ENCODE measurements at regions not wholly inside any gene's neighbourhood (a gene's known extent, or its start where the extent isn't known, plus 50 kb on each side); places are given as distances from the start of the nearest gene placed in this dataset.

DNA sequence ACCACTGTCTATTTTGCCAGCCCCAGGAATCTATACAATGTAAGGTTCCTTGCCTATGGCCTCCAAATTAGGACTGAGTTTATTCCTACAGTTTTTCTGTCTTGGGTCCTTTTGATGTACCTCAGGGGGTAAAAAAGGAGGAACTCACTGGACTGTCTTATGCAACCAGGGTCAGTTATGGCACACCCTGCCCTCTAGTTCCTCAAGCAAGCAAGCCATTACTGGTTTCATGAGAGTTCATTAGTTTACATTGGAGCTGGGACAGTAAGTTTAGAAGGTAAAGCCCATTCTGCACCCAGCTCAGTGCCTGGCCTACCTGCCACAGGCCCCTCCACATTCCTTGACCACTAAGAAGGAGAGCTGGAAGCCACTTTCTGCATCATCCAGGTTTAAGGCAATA, 68.7 kb upstream of the WIPF1 start:
- Histone ChIP-seq H3K9me3 (ENCODE audit: control insufficient read depth, low read length) (no peaks in the 10 kb centered on the region), H3K27me3 (ENCODE audit: control insufficient read depth, insufficient read depth, low read length) (no peaks in the 10 kb centered on the region), H3K36me3 (ENCODE audit: control insufficient read depth, insufficient read depth, low read length) (no peaks in the 10 kb centered on the region), H3K4me3 (ENCODE audit: low read length) (no peak overlapping the region), H3K9ac (ENCODE audit: low read length) (no peak overlapping the region), H3K4me1 (ENCODE audit: control insufficient read depth, insufficient read depth, low read length) (peaks cover 10% of the 10 kb centered on the region)

DNA sequence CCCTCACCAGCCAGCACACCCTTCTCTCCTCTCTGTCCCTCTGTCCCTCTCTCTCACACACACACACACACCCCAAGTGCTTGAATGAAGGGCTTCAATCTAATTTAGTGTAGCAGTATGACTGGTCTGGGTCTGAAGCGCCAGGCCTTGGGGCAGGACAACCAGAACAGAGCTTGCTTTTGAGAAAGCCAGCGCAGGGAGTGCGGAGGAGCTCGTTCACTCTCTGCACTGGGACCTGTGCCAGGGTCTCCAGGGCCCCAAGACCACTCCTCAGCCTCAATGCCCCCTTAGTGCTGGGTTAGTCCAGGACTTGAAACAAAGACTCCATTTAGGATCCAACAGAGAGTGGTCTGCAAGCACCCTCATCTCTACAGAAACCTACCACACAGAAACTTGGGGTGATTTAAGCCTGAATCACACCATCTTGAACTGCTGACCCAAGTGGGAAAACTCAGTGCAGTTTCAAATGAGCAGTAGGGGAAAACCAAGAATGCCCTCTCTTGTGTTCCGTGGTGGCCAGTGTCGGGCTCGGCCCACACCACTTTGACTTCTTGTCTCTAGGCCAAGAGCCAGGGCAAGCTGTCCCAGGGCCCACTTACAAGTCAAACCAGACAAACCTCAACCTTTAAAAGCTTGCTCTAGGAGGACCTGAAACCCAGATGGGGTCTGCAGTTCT, 66.6 kb upstream of the WIPF1 start:
- H3K4me1 ChIP-seq (ENCODE audit: control insufficient read depth, insufficient read depth, low read length): peaks cover 10% of the 10 kb centered on the region
- H3K36me3 ChIP-seq (ENCODE audit: control insufficient read depth, insufficient read depth, low read length): no peaks in the 10 kb centered on the region
- H3K27me3 ChIP-seq (ENCODE audit: control insufficient read depth, insufficient read depth, low read length): no peaks in the 10 kb centered on the region
- H3K4me3 ChIP-seq (ENCODE audit: low read length): no peak overlapping the region
- H3K9ac ChIP-seq (ENCODE audit: low read length): no peak overlapping the region
- no peaks in the 10 kb centered on the region for H3K9me3 ChIP-seq (ENCODE audit: control insufficient read depth, low read length)

DNA sequence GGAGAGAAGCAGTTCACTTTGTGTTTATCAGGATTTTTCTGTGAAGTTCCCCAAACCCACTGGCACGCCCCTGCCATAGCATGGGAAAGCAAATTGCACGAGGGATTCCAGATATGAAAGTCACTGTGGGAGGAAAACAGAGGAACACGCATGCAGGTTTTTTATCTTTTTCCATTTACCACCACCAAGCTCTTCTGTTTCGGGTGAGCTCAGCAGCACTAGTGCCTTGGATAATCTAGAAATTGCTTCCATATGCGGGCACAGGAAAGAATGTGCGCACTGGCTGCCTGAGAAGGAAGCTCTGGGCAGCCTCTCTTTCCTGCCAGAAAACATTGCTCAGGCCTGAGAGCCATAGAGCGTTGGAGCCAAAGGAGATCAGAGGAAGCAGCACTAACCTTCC, 65.9 kb upstream of the WIPF1 start:
- no peaks in the 10 kb centered on the region for H3K27me3 ChIP-seq (ENCODE audit: control insufficient read depth, insufficient read depth, low read length)
- H3K36me3 ChIP-seq (ENCODE audit: control insufficient read depth, insufficient read depth, low read length): no peaks in the 10 kb centered on the region
- H3K4me1 ChIP-seq (ENCODE audit: control insufficient read depth, insufficient read depth, low read length): peaks cover 10% of the 10 kb centered on the region
- no peak overlapping the region for H3K9ac ChIP-seq (ENCODE audit: low read length)
- no peaks in the 10 kb centered on the region for H3K9me3 ChIP-seq (ENCODE audit: control insufficient read depth, low read length)
- no peak overlapping the region for H3K4me3 ChIP-seq (ENCODE audit: low read length)

DNA sequence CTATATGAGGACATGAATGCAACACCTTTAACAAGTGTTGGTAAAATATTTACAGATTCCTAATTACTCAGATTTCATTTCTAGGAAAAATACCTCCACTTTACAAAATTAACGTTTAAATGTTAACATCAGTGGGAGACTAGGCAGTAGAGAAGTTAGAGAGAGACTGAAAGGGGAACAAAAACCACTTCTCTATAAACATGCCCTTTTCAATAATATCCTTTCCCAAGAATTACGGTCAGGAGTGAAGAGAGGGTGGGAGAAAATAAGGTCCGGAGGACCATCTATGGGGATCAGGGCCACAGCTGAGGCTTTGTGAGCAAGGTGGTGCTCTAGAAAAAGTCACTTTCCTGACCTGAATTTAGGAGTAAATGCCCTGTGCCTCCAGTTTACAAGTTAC, 65.3 kb upstream of the WIPF1 start:
- no peaks in the 10 kb centered on the region for H3K27me3 ChIP-seq (ENCODE audit: control insufficient read depth, insufficient read depth, low read length)
- H3K9me3 ChIP-seq (ENCODE audit: control insufficient read depth, low read length): no peaks in the 10 kb centered on the region
- no peak overlapping the region for H3K9ac ChIP-seq (ENCODE audit: low read length)
- H3K4me3 ChIP-seq (ENCODE audit: low read length): no peak overlapping the region
- peaks cover 10% of the 10 kb centered on the region for H3K4me1 ChIP-seq (ENCODE audit: control insufficient read depth, insufficient read depth, low read length)
- no peaks in the 10 kb centered on the region for H3K36me3 ChIP-seq (ENCODE audit: control insufficient read depth, insufficient read depth, low read length)

DNA sequence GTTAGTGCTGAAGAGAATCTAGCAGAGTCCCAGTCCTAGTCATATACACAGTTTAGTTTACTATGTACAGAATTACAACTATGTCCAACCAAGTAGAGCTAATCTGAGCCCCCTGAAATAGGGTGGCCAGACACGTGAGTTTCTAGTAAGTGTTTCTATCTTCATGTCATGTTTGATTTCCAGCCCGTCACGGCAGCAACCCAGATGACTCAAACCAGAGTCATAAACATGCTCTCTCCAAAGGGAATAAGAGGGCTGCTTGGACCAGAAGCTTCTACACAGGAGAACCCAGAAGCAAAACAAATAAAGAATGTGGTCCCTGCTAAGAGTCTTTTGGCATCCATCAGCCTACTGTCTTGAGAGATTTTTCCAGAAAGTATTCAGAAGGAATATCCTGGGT, 64.9 kb upstream of the WIPF1 start:
- Histone ChIP-seq H3K36me3 (ENCODE audit: control insufficient read depth, insufficient read depth, low read length) (no peaks in the 10 kb centered on the region), H3K27me3 (ENCODE audit: control insufficient read depth, insufficient read depth, low read length) (no peaks in the 10 kb centered on the region), H3K4me1 (ENCODE audit: control insufficient read depth, insufficient read depth, low read length) (peaks cover 10% of the 10 kb centered on the region), H3K4me3 (ENCODE audit: low read length) (no peak overlapping the region), H3K9ac (ENCODE audit: low read length) (no peak overlapping the region), H3K9me3 (ENCODE audit: control insufficient read depth, low read length) (no peaks in the 10 kb centered on the region)

DNA sequence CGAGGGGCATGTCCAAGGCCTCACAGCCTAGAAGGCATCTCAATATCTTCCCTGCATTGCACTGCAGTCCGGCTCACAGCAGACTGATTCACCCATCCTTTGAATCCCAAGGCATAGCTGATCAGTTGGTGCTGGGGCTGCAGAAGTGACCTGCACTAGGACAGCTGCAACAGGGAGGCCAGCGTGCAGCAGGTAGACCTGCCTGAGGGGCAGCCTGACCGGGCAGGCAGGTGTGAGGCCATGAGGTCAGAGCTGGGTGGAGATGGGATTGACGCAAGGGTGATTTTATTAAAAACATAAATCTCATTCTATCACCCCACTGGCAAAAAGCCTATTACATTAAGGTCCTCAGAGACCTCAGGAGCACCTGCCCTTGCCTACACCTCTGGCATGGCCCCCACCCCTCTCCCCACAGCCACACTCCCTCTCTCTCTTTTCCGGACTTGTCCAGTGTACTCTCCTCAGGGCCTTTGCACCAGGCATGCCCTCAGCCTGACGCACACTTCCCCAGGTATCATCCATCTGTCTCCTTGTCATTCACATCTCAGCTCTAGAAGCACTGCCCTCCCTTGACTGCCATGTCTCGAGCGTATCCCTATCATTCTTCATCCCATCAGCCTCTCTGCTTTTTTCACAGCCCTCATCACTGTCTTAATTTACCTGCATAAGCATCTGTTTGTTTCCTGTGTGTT, 63.5 kb upstream of the WIPF1 start:
- no peaks in the 10 kb centered on the region for H3K9me3 ChIP-seq (ENCODE audit: control insufficient read depth, low read length)
- H3K4me3 ChIP-seq (ENCODE audit: low read length): no peak overlapping the region
- peaks cover 10% of the 10 kb centered on the region for H3K4me1 ChIP-seq (ENCODE audit: control insufficient read depth, insufficient read depth, low read length)
- no peak overlapping the region for H3K9ac ChIP-seq (ENCODE audit: low read length)
- H3K27me3 ChIP-seq (ENCODE audit: control insufficient read depth, insufficient read depth, low read length): no peaks in the 10 kb centered on the region
- no peaks in the 10 kb centered on the region for H3K36me3 ChIP-seq (ENCODE audit: control insufficient read depth, insufficient read depth, low read length)

DNA sequence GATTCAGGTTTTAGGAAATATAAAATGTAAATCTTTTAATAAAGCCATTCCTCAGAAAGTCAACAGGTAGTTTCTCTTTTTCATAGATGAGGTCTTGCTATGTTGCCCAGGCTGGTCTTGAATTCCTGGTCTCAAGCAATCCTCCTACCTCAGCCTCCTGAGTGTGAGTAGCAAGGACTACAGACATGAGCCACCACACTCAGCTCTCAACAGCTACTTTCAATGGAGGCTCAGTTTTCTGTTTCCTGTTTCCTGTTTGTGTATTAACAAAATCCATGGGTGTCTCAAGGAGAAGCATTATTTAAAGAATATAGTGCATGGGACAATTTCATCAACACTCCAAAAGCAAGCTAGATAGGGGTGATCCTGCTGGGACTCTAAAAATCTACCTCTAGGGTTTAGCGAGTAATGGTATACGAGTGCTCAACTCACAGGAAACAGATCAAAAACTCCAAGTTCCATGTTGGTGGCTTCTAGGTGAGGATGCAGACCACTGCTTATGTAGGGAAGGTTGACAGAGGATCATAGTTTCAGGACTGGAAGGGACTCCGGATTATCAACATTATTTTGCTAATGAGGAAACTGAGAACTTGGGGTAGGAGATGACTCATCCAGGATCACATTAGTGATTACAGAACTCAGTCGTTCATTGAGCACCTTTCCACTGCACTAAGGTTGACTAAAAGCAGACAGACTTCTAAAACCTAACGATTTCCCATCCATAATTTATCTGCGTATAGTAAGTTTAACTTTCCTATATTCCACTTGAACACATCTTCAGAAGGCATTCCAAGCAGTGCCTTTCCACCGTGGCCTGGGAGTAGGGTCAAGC, 61.7 kb upstream of the WIPF1 start:
- H3K9me3 ChIP-seq (ENCODE audit: control insufficient read depth, low read length): no peaks in the 10 kb centered on the region

DNA sequence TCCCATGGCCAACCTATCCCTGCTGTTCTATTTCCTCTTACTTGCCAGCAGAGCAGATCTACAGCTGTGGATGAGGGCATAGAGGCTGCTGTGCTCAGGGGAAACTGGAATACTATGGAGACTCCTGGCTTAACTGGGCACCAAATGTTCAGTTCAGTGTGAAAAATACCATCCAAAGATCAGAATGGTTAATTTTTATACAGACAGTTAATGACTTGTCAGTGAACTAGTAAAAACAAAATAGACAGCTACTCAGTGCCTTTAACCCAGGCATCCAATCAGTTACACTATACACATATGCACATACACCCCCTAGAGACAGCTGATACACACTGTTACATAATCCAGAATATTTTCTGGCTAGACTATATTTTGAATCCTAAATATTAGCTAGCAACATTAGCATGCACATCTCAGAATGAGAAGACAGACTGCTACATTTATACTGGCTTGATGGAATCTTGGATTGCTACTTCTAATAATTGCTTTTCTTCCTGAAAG, 59.1 kb upstream of the WIPF1 start:
- H3K9me3 ChIP-seq (ENCODE audit: control insufficient read depth, low read length): no peaks in the 10 kb centered on the region
- H3K27me3 ChIP-seq (ENCODE audit: control insufficient read depth, insufficient read depth, low read length): no peaks in the 10 kb centered on the region
- H3K9ac ChIP-seq (ENCODE audit: low read length): no peak overlapping the region
- H3K4me3 ChIP-seq (ENCODE audit: low read length): no peak overlapping the region
- H3K36me3 ChIP-seq (ENCODE audit: control insufficient read depth, insufficient read depth, low read length): no peaks in the 10 kb centered on the region
- no peaks in the 10 kb centered on the region for H3K4me1 ChIP-seq (ENCODE audit: control insufficient read depth, insufficient read depth, low read length)

More for the DNA sequence above, 61.7 kb upstream of the WIPF1 start:
- Histone ChIP-seq H3K4me1 (ENCODE audit: control insufficient read depth, insufficient read depth, low read length) (peaks cover 10% of the 10 kb centered on the region), H3K9ac (ENCODE audit: low read length) (no peak overlapping the region), H3K36me3 (ENCODE audit: control insufficient read depth, insufficient read depth, low read length) (no peaks in the 10 kb centered on the region), H3K27me3 (ENCODE audit: control insufficient read depth, insufficient read depth, low read length) (no peaks in the 10 kb centered on the region), H3K4me3 (ENCODE audit: low read length) (no peak overlapping the region)

DNA sequence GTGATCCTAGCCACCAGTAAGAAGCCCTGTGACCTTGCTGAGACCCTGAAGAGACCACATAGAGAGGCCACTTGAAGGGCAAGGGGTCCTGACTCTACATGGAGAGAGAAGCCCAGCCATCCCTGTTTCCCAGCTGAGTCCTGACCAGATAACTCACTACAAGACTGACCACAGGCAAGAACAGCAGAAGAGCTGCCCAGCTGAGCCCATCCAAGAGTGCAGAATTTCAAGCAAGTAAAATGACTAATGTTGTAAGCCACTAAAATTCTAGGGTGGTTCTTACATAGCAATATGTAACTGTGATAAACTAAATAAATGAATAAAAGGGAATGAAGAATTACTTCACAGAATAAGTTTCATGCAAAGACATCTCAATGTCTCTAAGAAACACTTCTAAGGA, 58.4 kb upstream of the WIPF1 start:
- H3K4me1 ChIP-seq (ENCODE audit: control insufficient read depth, insufficient read depth, low read length): no peaks in the 10 kb centered on the region
- no peak overlapping the region for H3K4me3 ChIP-seq (ENCODE audit: low read length)
- H3K27me3 ChIP-seq (ENCODE audit: control insufficient read depth, insufficient read depth, low read length): no peaks in the 10 kb centered on the region
- no peaks in the 10 kb centered on the region for H3K9me3 ChIP-seq (ENCODE audit: control insufficient read depth, low read length)
- H3K9ac ChIP-seq (ENCODE audit: low read length): no peak overlapping the region
- H3K36me3 ChIP-seq (ENCODE audit: control insufficient read depth, insufficient read depth, low read length): no peaks in the 10 kb centered on the region

DNA sequence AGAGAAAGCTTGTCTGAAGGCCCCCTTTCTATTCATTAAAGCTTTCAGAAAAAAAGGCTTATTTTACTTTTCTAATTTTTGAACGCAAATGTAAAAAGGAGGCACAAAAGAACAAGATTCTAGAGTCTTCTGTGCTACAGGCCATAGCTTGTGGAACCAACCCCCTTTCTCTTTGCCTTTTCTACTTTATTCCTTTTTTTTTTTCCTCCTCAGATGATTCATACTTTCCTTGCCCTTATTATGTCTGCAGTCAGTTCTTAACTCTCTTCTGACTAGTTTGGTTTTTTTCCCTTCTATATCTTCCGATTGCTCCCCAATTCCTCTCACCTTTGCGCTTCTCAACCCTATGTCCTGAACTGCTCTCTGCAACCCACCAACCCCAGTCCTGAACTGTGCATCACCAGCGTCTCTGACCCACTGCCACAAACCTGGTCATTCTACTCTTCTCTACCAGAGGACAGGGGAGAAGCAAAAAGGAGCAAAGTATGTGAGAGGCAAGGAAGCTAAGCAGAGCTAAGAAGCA, 56.9 kb upstream of the WIPF1 start:
- Histone ChIP-seq H3K4me1 (ENCODE audit: control insufficient read depth, insufficient read depth, low read length) (no peaks in the 10 kb centered on the region), H3K9ac (ENCODE audit: low read length) (no peak overlapping the region), H3K36me3 (ENCODE audit: control insufficient read depth, insufficient read depth, low read length) (no peaks in the 10 kb centered on the region), H3K27me3 (ENCODE audit: control insufficient read depth, insufficient read depth, low read length) (no peaks in the 10 kb centered on the region), H3K9me3 (ENCODE audit: control insufficient read depth, low read length) (no peaks in the 10 kb centered on the region), H3K4me3 (ENCODE audit: low read length) (no peak overlapping the region)

DNA sequence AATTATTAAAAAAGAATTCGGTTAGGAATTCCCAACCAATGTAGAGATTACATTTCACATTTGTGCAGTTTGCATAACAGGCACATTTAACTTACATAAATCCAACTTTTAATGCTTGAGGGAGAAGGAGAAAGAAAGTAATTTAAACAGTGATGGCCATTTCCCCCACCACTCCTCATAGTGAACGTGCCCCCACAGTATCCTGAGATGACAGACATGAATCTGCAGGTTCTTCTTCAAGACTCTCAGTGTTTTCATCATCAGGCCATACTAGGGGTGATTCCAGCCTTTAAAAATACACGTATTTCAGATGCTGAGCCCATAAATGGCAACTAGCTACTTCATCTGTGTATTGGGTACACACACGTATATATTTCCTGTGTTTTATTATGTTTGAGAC, 51.3 kb upstream of the WIPF1 start:
- Histone ChIP-seq H3K9ac (ENCODE audit: low read length) (no peak overlapping the region), H3K27me3 (ENCODE audit: control insufficient read depth, insufficient read depth, low read length) (no peaks in the 10 kb centered on the region), H3K4me1 (ENCODE audit: control insufficient read depth, insufficient read depth, low read length) (no peaks in the 10 kb centered on the region), H3K4me3 (ENCODE audit: low read length) (no peak overlapping the region), H3K36me3 (ENCODE audit: control insufficient read depth, insufficient read depth, low read length) (no peaks in the 10 kb centered on the region), H3K9me3 (ENCODE audit: control insufficient read depth, low read length) (no peaks in the 10 kb centered on the region)

Measured in mucosa of stomach (tissue), 1 donor.